ENCODE measurements at regions not wholly inside any gene's neighbourhood (a gene's known extent, or its start where the extent isn't known, plus 50 kb on each side); places are given as distances from the start of the nearest gene placed in this dataset.
A peak's percentile ranks its signal among the peaks of the same experiment; 100 is the strongest.
"Not testable (repeated sequence)": the region's sequence is repeated elsewhere in the genome, so short reads cannot be mapped to it uniquely, and the experiment has no call there.

DNA sequence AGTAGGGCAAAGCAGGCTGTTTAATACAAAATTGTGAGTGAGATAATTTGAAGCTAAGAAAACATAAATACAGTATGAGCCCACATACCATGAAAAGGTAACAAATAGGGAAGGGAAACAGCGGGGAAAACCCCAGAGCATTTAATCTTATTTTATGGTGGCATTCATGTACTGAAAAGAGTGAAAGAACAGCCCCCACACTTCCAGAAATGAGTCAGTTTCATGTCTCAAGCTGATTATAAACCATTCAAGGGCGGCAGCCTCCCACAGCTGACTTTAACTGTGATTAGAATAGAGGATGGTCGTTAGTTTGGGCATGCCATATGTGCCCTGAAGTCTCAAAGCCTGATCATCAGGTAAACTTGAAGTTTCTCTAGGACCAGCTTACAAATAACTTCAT is 64.5 kb downstream of the FOXG1 start:
- DNase-seq (ENCODE audit: low spot score) (no peak), ATAC-seq (no peak)
- Mint-ChIP-seq H3K9me3 (peaks cover 4% of the 10 kb centered on the region; the same call in 1 of the 2 replicates), H3K4me1 (no peaks in the 10 kb centered on the region), H3K27me3 (ENCODE audit: low read depth) (no peaks in the 10 kb centered on the region), H3K36me3 (no peaks in the 10 kb centered on the region), H3K4me3 (no peak overlapping the region), H3K27ac (no peak overlapping the region)
- TF ChIP-seq CDX4 (CRISPR knock-in tag; IDR thresholded peaks at IDR 0.05; ENCODE audit: borderline replicate concordance) (no peak), GTF2I (CRISPR knock-in tag; conservative IDR thresholded peaks at IDR 0.05) (no peak), GRHL2 (CRISPR knock-in tag; IDR thresholded peaks at IDR 0.05; ENCODE audit: insufficient replicate concordance, severe bottlenecking) (no peak)
- TF ChIP-seq, protein P1, sequence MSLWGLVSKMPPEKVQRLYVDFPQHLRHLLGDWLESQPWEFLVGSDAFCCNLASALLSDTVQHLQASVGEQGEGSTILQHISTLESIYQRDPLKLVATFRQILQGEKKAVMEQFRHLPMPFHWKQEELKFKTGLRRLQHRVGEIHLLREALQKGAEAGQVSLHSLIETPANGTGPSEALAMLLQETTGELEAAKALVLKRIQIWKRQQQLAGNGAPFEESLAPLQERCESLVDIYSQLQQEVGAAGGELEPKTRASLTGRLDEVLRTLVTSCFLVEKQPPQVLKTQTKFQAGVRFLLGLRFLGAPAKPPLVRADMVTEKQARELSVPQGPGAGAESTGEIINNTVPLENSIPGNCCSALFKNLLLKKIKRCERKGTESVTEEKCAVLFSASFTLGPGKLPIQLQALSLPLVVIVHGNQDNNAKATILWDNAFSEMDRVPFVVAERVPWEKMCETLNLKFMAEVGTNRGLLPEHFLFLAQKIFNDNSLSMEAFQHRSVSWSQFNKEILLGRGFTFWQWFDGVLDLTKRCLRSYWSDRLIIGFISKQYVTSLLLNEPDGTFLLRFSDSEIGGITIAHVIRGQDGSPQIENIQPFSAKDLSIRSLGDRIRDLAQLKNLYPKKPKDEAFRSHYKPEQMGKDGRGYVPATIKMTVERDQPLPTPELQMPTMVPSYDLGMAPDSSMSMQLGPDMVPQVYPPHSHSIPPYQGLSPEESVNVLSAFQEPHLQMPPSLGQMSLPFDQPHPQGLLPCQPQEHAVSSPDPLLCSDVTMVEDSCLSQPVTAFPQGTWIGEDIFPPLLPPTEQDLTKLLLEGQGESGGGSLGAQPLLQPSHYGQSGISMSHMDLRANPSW (CRISPR knock-in tag; conservative IDR thresholded peaks at IDR 0.05; ENCODE audit: low read depth): no peak
- TF ChIP-seq, protein P2, sequence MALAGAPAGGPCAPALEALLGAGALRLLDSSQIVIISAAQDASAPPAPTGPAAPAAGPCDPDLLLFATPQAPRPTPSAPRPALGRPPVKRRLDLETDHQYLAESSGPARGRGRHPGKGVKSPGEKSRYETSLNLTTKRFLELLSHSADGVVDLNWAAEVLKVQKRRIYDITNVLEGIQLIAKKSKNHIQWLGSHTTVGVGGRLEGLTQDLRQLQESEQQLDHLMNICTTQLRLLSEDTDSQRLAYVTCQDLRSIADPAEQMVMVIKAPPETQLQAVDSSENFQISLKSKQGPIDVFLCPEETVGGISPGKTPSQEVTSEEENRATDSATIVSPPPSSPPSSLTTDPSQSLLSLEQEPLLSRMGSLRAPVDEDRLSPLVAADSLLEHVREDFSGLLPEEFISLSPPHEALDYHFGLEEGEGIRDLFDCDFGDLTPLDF (CRISPR knock-in tag; IDR thresholded peaks at IDR 0.05): no peak
- TF ChIP-seq, protein P3, sequence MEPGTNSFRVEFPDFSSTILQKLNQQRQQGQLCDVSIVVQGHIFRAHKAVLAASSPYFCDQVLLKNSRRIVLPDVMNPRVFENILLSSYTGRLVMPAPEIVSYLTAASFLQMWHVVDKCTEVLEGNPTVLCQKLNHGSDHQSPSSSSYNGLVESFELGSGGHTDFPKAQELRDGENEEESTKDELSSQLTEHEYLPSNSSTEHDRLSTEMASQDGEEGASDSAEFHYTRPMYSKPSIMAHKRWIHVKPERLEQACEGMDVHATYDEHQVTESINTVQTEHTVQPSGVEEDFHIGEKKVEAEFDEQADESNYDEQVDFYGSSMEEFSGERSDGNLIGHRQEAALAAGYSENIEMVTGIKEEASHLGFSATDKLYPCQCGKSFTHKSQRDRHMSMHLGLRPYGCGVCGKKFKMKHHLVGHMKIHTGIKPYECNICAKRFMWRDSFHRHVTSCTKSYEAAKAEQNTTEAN (CRISPR knock-in tag; IDR thresholded peaks at IDR 0.05): no peak
- CTCF ChIA-PET: interaction anchor here (0.6 kb wide), 1 partner anchor 74 kb away, joined by 3 read pairs; no protein-coding TSS in a partner anchor
- POLR2A ChIA-PET: no interaction called here

DNA sequence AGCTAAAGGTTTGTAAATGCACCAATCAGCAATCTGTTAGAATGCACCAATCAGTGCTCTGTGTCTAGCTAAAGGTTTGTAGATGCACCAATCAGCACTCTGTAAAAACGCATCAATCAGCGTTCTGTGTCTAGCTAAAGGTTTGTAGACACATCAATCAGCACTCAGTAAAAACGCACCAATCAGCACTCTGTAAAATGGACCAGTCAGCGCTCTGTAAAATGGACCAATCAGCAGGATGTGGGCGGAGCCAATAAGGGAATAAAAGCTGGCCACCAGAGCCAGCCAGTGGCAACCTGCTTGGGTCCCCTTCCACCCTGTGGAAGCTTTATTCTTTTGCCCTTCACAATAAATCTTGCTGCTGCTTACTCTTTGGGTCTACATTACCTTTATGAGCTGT is 76.0 kb downstream of the FOXG1 start:
- H3K9me3 Mint-ChIP-seq: peaks cover 26% of the 10 kb centered on the region
- CTCF ChIA-PET; H3K27ac Mint-ChIP-seq; DNase-seq (ENCODE audit: low spot score); ATAC-seq; H3K4me3 Mint-ChIP-seq; H3K27me3 Mint-ChIP-seq (ENCODE audit: low read depth); POLR2A ChIA-PET; H3K4me1 Mint-ChIP-seq: not testable (repeated sequence)
- peaks cover 15% of the 10 kb centered on the region for H3K36me3 Mint-ChIP-seq
- TF ChIP-seq NFYB (CRISPR knock-in tag; conservative IDR thresholded peaks at IDR 0.05; ENCODE audit: low read depth): peak; percentile 34; the same call in 1 of the 2 replicates

DNA sequence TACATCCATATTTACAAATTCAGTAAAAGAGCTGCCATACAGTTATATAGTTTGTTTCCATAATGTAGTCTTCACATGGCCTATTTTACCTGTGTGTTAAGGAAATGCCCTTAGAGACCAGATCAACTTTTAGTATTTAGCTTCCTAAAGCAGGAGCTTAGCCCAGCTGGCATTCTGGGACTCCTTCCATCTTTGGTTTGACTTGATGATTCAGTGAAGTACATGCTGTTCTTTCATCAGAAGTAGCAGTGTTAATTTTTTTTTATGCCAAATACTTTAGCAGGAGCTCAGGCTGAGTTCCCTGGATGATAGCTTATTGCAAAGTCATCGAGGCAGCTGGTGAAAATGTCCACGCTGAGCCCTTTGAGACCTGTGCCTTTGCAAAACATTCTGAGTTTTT is 101.0 kb downstream of the FOXG1 start:
- POLR2A ChIA-PET: no interaction called here
- H3K9me3 Mint-ChIP-seq: peaks cover 7% of the 10 kb centered on the region
- DNase-seq (ENCODE audit: low spot score): no peak
- H3K4me3 Mint-ChIP-seq: no peak overlapping the region
- no peak for ATAC-seq
- no peaks in the 10 kb centered on the region for H3K4me1 Mint-ChIP-seq
- no peak for TF ChIP-seq ATF3 (CRISPR knock-in tag; conservative IDR thresholded peaks at IDR 0.05)
- TF ChIP-seq, protein P4, sequence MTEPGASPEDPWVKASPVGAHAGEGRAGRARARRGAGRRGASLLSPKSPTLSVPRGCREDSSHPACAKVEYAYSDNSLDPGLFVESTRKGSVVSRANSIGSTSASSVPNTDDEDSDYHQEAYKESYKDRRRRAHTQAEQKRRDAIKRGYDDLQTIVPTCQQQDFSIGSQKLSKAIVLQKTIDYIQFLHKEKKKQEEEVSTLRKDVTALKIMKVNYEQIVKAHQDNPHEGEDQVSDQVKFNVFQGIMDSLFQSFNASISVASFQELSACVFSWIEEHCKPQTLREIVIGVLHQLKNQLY (CRISPR knock-in tag; IDR thresholded peaks at IDR 0.05): no peak
- no peak for TF ChIP-seq GABPB1 (CRISPR knock-in tag; IDR thresholded peaks at IDR 0.05)
- TF ChIP-seq HMGA2 (CRISPR knock-in tag; IDR thresholded peaks at IDR 0.05): no peak
- no peak for TF ChIP-seq ZNF317 (CRISPR knock-in tag; IDR thresholded peaks at IDR 0.05; ENCODE audit: borderline replicate concordance, low read depth)
- TF ChIP-seq E2F5 (CRISPR knock-in tag; IDR thresholded peaks at IDR 0.05): no peak
- H3K27ac Mint-ChIP-seq: no peak overlapping the region
- no peaks in the 10 kb centered on the region for H3K27me3 Mint-ChIP-seq (ENCODE audit: low read depth)
- CTCF ChIA-PET: no interaction called here
- H3K36me3 Mint-ChIP-seq: no peaks in the 10 kb centered on the region

All from WTC11 (cell line).